GM12873 (cell line): ENCODE measurements at regions not wholly inside any gene's neighbourhood (a gene's known extent, or its start where the extent isn't known, plus 50 kb on each side); places are given as distances from the start of the nearest gene placed in this dataset.

ENCODE experiments used
- TF ChIP-seq, protein P1 (sequence below): IDR thresholded peaks from 2 replicates; pipeline ENCODE4 v1.5.1; 2012; ENCODE audit warnings: low read depth, mild to moderate bottlenecking, moderate library complexity, low read length, control low read depth; ENCODE audit not compliant: insufficient read depth; ENCODE audit errors: missing control alignments

DNA sequence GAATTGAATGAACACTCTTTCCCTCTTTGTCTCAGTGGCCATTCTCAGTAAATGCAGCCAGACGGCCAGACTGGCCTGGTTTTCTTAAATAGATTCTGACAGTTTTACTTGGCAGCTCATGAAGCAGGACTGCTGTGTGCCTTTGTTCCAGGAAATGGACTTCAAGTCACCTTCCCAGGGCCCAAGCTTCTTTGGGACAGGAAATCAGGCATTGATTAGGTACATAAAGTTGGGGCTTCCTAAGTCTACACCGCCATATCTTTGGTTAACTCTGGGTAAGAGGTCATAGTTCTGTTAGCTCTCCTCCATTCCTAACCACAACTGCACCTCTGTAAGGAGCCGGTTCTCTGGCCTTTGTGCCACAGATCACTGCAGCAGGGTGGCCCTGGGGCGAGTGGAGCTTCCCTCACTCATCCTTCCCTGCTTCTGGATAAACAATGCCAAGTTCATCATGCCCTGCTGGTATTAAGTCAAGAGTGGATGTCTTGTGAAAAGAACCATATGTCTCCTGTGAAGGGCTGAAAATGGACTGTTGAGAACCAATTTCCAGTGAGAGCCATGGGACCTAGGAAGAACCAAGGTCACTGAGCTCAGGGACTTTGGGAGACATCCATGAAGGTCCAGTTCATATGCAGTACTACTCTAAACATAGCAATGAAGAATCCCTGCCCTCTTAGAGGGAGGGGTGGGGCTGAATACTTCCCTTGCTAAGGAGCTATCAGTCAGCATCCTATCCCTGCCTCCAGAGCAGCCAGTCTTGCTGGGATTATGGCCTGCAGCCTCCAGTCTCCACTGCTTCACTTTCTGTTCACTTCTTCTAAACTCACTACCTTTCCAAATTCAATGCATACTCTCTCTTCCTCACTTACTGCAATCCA, 122.6 kb upstream of the XPO1 start:
- TF ChIP-seq, protein P1, sequence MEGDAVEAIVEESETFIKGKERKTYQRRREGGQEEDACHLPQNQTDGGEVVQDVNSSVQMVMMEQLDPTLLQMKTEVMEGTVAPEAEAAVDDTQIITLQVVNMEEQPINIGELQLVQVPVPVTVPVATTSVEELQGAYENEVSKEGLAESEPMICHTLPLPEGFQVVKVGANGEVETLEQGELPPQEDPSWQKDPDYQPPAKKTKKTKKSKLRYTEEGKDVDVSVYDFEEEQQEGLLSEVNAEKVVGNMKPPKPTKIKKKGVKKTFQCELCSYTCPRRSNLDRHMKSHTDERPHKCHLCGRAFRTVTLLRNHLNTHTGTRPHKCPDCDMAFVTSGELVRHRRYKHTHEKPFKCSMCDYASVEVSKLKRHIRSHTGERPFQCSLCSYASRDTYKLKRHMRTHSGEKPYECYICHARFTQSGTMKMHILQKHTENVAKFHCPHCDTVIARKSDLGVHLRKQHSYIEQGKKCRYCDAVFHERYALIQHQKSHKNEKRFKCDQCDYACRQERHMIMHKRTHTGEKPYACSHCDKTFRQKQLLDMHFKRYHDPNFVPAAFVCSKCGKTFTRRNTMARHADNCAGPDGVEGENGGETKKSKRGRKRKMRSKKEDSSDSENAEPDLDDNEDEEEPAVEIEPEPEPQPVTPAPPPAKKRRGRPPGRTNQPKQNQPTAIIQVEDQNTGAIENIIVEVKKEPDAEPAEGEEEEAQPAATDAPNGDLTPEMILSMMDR, result no peak

DNA sequence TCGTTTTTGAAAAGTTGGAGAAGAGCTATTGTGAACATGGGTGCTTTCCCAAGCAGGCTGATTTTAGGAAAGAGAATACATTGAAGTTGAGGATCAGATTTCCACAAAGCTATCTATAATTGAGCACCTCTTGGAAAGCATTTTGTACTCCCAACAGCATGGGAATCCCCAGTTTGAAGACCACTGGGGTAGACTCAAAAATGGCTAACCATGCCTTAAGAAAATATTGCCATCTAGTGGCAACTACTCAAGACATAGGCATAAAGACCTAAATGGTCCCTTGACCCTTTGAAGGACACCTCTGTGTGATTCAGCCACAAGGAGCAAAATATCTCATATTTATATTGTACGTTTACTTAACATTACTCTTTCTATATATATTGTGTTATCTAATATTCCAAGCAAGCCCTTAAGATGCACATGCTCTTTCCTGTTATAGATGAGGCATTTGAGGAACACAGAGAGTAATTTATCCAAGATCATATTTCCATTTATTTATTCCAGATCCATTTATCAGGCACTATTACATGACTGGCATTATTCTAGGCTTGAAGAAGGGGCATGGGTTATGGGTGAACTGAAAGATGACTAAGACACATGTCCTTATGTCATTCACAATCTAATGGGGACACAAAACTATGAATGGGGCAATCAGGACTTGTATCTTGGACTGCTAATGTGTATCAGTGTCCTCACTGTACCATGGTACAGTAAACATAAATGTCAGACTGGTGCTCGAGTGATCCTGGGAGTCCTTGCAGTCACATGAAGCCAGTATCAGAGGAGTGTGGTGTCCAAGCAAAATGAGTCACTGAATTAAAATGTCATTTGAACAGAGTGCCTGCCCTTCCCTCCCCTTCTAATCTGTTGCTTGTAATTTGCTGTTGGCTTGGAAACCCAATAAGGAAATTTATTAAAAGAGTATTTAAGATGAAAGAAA, 121.0 kb upstream of the XPO1 start:
- TF ChIP-seq, protein P1, result peak; percentile 63

DNA sequence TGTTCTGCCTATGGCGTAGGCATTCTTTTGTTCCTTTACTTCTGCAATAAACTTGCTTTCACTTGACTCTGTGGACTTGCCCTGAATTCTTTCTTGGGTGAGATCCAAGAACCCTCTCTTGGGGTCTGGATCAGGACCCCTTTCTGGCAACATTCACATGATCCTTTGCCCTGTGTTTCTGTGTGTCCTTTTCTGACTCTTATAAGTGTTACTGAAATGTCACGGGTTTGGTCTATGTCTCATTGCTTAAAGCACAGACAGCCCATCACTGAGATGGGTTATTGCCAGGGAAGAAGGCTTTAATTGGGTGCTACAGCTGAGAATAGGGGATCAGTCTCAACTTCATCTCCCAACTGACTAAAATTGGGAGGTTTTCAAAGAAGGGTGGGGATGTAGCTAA, 110.9 kb upstream of the XPO1 start:
- TF ChIP-seq, protein P1, result no peak

DNA sequence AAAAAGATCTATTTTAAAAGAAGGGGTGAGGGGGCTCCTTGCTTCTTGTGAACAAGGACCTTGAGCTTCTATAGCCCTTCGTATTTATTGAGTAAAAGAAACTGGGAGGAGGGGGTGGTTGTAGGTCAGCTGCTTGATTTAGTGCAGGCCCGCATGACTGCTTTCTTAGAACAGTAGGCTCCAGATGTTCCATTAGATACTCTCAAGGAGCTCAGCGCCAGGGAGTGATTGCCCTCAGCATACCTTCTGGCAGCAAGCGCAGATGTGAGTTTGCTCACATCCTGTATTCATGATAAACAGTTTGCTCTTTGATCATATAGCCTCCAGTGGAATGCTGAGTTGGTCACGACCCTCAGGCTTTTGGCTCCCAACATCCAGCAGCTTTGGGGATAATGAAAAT, 108.9 kb upstream of the XPO1 start:
- TF ChIP-seq, protein P1, result no peak

DNA sequence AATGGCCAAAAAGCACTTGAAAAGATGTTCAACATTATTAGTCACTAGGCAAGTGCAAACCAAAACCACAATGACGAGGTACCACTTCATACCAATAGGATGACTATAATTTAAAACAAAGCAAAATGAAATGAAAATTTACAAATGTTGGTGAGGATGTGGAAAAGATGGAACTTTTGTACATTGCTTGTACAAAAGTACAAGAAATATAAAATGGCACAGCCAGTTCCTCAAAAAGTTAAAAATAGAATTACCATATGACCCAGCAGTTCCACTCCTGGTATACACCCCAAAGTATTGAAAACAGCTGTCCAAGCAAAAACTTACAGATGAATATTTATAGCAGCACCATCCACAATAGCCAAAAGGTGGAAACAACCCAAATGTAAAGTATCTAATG, 107.8 kb upstream of the XPO1 start:
- TF ChIP-seq, protein P1, result no peak

DNA sequence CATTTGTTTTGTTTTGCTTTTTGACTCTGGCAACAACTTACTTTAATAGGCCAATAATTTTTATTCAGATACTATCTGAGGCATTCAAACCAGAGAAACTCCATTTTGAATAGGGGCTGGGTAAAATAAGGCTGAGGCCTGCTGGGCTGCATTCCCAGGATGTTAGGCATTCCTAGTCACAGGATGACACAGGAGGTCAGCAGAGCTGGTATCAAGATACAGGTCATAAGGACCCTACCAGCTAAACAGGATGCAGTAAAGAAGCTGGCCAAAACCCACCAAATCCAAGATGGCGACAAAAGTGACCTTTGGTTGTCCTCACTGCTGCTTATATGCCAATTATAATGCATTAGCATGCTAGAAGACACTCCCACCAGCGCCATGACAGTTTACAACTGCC, 102.2 kb upstream of the XPO1 start:
- TF ChIP-seq, protein P1, result no peak

DNA sequence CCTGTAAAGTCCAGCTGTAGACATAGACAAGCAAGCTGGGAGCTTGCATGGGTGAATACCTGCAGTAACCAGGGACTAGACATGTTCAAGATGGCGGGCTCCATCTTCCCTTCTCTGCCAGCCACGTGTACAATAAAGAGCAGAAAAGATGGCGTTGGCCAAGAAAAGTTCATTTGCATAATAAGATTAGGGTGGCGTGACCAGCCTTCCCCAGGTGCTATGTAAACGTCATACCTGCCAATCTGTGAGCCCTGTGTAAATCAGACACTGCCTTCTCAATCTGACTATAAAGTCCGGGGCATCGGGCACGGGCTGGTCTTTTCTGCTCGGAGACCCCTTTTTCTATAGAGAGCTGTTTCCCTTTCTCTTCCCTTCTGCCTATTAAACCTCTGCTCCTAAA, 101.6 kb upstream of the XPO1 start:
- TF ChIP-seq, protein P1, result no peak
